NCI-H2227 treated with DMSO at 0.1 percent for 48 hours (cell line): ENCODE measurements at regions not wholly inside any gene's neighbourhood (a gene's known extent, or its start where the extent isn't known, plus 50 kb on each side); places are given as distances from the start of the nearest gene placed in this dataset.
"Not testable (repeated sequence)": the region's sequence is repeated elsewhere in the genome, so short reads cannot be mapped to it uniquely, and the experiment has no call there.

Source experiments
- DNase-seq: peaks from one replicate; lab custom pipeline; 2025; lab: John Stamatoyannopoulos, UW

DNA sequence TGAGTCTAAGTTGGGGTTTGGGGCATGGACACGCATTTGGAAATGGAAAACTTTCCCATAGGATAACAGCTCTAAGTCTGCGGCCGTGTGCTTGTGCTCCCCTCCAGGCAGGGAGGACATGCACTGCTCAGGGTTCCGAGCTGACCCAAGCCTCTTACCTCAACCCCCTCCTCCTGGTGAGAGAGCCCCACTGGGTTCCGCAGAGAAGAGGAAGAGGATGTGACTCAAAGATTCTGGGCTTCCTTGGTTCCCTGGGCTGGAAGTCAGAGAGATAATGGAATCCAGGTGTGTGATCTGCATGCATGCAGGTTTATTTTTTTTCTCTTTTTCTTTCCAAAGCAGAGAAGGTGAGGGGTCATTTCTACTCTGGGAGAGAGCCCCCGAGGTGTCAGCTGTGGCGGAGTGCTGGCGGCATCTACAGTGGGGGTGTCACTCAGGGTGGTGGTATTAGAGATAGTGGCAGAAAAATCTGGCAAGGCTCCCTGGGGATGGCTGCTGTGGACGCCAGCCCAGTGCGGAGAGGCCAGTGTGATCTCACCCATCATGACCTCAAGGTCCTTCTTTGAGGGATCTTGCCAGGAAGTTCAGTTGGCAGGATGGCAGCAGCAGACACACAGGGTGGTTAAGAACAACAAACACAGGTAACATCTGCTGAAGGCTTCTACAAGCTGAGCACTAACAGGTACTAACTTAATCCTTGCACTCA, 168.7 kb upstream of the HAND2 start:
- DNase-seq = no peak

DNA sequence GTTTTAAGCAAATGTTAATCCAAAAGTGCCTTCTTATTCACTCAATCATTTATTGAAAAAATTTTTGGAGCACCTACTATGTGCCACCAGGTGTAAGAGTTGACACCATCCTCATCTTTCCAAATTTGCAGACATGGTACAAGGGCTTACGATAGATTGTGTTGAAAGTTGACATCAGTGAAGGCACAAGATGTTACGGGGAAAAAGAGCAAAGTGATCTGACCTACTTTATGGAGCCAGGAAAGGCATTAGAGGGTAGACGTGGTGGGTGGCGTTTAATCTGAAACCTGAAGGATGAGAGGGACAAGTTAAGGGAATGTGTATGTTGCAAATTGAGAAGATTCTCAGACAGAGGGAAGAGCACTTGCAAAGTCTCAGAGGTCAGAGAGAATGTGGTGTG, 167.8 kb upstream of the HAND2 start:
- no peak for DNase-seq

DNA sequence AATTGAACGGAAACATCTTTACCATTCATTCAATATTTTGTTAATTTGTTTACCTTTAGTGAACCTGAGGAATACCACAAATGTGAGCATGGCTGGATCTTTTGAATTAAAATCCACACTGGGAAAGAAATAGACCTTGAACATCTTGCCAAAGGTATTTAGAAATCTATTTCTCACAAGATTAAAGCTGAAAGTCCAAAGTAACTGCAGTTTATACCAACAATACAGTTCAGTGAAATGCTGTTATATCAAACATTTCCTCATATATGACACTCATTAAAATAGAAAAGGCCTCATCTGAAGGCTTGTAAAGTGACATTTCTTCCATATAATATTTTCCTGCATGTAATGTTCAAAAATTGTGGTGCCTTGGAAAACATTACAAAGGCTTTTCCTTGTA, 166.5 kb upstream of the HAND2 start:
- no peak for DNase-seq

DNA sequence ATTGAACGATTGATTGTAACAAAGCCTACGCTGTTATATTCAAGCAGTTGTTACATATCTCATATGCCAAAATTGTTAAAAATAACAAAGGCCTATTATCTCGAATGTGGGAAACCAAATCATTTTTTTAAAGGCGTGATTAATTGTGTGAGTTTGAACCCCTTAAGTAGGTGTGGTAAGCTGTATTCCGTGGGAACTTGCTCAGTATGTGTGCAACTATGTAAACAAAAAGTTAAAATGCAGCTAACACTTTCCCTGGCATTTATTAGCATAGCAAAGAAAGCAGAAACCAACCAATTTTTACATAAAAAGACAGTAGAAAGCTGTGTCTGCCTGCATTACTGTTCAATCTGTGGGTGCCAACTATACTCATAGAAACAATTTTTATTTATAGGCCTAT, 166.0 kb upstream of the HAND2 start:
- no peak for DNase-seq

DNA sequence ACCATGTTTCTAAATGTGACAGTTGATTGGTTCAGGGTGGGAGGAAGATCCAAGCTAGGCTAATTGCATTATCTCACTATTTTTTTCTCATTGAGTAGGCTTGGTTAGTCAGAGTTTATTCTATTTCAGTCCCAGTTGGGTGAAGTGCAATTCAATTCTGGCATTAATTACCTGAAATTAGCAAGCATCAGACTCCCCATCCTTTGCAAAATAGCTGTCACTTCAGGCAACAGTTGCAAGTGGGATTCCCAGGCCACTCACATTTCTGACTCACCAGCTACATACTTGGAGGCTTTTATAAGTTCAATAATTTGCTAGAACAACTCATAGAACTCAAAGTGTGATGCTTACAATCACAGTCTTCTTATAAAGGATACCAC, 155.8 kb upstream of the HAND2 start:
- no peak for DNase-seq

DNA sequence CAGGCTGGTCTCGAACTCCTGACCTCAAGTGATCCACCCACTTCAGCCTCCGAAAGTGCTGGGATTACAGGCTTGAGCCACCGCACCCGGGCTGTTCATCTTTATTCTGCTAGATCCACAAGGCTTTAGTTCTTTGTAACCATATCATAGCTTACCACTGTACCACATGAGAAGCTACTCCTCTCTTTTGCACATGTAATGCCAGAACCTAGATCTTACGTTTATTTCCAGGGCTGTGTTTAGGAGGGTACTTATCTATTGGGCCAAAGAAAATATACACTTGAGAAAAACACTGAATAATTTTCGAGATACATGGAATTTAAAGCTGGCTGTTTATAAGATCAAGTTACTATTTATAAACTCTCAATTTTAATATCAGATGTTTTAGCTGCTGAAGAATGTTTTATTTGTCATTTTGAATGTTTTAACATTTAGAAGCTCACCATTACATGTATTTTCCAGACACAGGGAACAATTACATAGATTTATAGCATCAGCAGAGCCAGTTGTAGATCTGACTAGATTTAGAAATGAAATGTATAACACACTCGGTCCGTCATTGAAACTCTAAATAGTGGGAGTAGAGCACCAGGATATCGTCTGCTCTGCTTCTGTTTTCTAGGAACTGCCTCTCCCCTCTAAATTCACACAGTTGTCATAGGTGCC, 155.3 kb upstream of the HAND2 start:
- DNase-seq = no peak

DNA sequence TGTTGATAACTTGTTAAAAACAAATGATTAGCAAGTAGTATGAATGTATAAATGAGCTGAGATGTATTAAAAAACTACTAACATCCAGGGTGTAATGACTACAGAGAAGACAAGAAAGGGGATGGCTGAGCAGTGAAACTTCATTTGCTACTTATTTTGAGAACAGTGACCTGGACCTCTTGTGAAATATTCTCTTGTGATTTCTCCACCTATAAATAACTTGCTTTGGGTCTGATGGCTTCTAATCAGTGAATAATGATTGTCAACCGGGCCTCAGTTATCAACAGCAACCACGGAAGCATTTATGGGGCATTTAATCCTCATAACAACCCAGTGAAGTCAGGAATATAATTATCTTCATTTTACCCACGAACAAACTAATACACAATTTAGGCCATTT, 154.2 kb upstream of the HAND2 start:
- DNase-seq = no peak

DNA sequence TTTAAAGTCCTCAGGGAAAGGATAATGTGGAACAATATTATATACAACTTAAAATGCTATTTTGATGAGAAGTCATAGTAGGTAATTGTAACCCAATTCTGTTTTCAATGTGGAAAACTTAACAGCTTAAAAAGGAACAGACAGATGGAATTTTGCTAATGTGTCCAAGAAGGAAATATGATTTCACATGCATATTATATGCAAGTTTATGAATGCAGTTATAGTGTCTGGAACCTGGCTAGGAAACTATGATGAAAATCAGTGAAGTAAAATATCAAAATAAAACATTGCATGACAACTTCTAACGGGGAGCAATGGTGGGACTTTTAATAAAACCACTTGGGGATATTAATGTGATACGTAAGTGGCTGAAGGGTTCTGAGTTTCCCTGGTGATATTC, 152.6 kb upstream of the HAND2 start:
- no peak for DNase-seq

DNA sequence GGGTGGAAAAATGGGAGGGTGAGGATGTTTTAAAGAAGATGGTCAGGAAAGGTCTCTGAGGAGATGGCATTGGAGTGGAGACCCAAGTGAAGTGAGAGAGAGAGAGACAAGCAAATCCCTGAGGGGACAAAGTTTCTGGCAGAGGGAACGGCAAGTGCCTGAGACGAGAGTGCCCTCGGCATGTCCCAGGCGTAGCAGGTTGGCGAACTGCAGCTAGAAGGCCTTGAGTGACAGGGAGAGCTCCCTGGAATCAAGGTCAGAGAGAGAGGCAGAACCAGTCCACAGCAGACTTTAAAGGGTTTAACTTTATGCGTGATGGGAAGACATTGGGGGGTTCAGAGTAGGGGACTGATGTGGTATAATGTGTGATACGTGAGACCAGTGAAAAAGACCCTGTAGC, 150.2 kb upstream of the HAND2 start:
- no peak for DNase-seq

DNA sequence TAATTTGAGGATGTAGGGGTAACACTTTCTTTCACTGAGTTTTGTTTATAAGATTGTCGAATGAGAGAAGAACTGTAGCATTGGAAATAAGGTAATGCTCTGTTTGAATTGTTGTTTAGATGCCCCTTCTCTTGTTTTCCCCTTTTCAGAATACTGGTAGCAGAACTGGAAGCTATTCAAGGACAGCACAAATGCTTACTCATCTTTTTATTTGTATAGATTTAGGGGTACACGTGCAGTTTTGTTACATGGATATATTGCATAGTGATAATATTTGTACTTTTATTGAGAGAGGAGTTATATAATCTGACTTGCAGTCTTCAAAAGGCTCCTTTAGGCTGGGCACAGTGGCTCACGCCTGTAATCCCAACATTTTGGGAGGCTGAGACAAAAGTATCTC, 145.4 kb upstream of the HAND2 start:
- DNase-seq = no peak

DNA sequence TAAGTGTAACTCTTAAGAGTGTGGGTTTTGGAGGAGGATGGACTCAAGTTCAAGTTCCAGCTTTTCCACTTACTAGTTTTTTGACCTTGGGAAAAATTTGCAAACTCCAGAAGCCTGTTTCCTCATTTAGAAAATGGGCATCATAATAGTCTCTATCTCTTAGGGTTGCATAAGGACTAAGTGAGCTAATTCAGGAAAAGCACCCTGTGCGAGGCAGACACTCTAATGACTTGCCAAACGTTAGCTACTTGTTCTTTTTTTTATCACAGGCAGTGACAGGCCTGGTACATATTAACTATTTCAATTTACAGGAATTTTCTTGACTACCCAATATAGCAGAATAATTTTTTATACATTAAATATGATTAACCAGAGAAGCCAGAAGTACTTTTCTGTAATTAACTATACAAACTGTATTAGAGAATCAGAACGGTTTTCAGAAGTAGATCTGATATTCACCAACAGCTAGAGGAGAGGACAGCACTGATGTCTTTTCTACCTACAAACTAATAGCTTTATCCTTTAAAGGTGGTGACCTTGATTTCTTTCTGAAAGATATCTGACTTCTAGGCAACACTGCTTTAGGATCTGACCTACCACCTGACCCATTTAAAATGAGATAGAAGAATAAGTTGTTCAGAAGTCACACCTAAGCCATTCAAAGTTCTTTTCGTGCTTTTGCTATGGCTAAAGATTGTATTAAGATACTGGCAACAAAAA, 139.6 kb upstream of the HAND2 start:
- no peak for DNase-seq

DNA sequence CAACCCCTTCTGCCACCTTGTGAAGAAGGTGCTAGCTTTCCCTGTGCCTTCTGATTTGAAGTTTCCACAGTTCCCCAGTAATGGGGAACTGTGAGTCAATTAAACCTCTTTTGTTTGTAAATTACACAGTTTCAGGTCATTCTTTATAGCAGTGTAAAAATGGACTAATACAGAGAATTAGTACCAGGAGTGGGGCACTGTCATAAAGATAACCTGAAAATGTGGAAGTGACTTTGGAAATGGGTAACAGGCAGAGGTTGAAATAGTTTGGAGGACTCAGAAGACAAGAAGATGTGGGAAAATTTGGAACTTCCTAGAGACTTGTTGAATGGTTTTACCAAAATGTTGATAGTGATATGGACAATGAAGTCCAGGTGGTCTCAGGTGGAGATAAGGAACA, 131.0 kb upstream of the HAND2 start:
- DNase-seq = no peak

DNA sequence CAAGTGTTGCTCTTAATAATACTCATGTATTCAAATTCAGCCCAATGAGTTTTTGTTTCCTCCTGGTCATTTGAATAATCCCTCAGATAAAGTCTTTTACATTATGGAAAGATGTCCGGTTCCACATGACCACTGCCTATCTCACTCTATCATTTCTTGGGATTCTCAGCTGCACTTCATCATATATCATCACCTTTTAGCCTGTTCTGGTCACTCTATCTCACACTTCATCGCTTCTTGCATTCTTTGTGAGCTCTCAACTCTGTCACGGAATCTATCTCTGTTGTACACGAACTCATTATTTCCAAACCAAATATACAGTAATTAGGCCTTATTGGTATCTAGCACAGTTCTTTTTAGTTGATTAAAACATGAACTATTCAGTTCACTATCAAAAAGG, 126.9 kb upstream of the HAND2 start:
- no peak for DNase-seq

DNA sequence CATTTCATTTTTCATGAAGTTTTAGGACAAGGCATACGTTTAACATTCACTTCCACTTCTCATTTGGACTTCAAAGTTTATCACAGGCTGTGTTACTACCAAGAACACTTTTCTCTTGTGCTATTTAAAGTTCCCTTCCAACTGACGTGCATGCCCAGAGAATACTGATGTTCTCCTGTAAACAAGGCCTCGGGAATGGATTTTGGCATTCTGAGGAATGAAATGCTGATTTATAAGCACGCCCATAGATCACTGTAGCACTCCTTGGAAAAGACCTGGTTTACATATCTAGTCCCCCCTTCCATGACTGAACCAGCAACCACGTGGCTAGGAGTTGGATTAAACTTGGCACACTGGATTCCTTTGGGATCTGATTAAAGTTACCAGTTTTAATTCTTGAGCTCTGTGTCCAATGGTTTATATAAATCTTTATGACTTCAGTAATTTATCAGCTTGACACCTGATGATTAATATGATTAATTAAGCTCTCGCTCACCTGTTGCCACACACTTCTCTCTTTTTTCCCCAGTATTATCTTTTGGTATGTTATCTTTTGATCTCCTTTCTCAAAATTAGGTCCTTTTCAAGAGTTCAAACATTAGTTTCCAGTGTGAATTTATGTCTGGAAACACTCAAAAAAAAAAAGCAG, 122.4 kb upstream of the HAND2 start:
- no peak for DNase-seq

DNA sequence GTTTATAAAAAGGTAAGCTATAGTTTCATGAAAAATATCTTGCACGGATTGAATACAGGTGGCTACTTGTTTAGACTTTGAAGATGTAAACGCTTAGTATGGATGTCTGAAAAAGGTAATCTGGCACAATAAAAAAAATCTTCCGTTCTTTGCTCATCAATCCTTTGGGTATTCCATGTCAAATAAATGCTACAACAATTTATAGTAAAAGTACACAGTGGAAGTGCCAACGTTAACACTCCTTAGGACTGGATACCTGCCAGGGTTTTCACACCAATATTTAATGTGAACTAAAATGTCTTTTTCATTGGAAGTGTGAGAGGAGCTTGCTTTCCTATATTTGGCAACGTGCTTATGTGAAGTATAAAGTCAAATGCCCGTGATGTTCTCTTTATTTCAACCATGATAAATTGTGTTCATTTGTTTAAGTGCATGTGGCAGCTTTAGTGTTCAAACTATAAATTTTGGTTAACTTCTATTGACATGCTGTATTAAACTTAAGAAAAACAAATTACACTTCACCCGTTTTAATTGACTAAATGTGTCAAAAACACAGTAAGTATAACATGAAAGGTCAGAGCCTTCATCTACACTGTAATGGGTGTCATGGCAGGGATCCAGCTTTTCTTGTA, 121.7 kb upstream of the HAND2 start:
- no peak for DNase-seq

DNA sequence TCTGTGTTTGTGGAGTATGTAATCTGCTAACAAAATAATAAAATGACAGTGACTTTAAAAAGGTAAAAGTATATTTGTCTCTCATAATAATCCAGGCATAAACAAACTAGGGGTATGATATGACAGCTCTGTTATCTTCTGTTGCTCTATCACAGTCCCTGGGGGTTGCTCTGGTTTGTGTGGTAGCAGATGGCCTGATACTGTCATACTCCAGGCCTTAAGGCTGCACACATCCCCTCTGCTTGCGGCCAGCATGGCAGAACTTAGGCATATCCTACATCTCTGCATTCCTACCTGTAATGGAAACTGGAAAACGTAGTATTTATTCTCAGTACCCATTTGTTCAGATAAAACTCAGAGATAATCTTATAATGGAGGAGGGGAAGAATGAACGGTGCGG, 117.9 kb upstream of the HAND2 start:
- DNase-seq = no peak

DNA sequence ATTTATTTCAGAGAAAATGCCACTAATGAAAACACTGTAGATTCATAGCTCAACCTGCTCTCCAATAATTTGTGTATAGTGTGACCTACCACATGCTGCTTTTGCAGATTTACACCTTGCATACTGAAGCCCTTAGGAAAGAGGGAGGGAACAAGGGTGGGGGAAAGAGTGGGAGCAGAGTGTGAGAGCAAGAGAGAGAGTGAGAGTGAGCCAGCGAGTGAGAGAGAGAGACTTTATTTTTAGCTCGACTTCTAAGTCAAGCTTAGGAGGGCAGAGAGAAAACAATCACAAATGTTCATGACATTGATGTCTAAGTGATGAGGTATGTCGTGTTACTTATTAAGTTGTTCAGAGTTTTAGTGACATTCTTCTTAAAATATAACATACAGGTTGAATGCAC, 112.5 kb upstream of the HAND2 start:
- DNase-seq = no peak

DNA sequence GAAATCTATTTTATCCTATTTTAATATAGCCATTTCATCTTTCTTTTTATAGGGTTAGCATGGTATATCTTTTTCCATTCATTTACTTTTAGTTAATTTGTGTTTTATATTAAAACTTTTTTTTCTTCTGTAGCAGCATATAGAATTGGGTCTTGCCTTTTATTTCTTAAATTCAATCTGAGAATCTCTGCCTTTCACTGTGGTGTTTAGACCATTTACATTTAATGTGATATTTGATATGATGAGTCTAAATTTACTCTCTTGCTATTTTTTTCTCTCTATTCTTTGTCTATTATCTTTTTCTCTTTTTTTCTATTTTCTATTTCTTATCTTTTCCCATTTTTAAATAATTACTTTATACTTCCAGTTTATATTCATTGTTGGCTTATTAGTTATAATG, 105.4 kb upstream of the HAND2 start:
- DNase-seq = no peak

DNA sequence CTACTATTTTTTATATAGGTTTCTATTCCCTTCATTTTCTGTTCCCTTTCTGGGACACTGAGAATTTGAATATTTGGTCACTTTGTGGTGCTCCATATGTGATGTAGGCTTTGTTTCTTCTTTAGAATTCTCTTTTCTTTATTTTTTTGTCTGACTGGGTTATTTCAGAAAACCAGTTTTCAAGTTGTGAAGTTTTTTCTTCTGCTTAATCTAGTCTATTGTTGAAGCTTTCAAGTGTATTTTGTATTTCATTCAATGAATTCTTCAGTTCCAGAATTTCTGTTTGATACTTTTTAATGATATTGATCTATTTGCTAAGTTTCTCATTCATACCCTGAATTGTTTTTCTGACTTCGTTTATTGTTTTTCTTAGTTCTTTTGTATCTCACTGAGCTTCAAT, 96.2 kb upstream of the HAND2 start:
- no peak for DNase-seq

DNA sequence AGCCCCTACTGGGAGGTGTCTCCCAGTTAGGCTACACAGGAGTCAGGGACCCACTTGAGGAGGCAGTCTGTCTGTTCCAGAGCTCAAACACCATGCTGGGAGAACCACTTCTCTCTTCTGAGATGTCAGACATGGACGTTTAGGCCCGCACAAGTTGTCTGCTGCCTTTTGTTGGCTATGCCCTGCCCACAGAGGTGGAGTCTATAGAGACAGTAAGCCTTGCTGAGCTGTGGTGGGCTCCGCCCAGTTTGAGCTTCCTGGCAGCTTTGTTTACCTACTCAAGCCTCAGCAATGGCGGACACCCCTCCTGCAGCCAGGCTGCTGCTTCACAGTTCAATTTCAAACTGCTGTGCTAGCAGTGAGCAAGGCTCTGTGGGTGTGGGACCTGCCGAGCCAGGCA, 88.6 kb upstream of the HAND2 start:
- not testable (repeated sequence) for DNase-seq

DNA sequence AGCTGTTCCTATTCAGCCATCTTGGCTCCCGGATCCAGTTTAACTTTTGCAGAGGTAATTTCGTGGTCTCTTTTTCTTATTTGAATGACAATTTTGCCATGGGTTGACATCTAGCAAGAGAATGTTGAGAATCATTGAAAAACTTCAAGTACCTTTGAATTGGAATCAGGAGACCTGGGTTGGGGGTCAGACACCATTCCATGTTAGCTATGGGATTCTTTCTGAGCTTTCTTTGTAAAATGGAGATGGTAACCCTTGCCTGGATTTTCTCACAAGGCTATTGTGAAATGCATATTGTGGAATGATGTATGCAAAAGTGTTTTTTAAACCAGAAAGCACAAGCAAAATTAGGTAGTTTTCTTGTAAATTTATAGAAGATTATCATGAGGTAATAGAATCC, 79.1 kb upstream of the HAND2 start:
- DNase-seq = no peak

DNA sequence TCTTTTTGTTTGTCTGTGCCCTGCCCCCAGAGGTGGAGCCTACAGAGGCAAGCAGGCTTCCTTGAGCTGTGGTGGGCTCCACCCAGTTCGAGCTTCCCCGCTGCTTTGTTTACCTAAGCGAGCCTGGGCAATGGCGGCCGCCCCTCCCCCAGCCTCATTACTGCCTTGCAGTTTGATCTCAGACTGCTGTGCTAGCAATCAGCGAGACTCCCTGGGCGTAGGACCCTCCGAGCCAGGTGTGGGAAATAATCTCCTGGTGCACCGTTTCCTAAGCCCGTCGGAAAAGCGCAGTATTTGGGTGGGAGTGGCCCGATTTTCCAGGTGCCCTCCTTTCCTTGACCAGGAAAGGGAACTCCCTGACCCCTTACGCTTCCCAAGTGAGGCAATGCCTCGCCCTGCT, 78.6 kb upstream of the HAND2 start:
- not testable (repeated sequence) for DNase-seq

DNA sequence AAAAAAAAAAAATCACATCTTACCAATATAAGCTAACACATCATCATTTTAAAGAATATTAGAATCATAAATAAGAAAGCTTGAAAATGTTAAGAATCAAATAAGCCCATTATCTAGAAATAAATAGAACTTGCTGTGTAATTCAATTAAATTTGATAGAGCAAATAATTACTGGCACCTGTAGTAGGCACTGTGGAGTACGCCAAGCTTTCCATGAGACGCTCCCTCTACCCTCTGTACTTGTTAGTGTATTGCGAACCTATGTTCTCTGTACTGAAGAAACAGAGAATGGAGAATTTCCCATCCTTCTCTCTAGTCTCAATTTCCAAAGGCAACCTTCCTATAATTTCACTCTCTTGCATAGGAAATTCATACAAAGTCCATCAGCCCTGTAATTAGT, 61.7 kb upstream of the HAND2 start:
- no peak for DNase-seq
